ENCODE measurements at regions not wholly inside any gene's neighbourhood (a gene's known extent, or its start where the extent isn't known, plus 50 kb on each side); places are given as distances from the start of the nearest gene placed in this dataset.

DNA sequence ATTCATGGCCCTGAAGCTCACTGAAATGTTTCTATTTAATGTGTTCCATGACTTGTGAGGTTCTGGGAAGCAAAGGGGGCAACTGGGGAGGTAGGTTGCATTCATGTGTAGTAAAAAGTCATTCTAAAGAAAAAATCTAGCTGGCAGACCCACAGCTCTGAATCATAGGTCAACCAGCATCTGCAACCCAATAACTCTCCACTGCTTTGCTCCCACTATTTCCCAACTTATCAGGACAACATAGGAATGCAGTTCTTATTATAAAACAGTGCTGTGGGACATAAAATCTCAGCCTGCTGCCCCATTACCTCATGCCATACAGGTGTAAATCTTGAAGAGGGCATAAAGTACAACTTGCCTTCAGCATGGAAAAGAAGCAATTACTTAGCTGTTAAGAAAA is 576.1 kb upstream of the PTBP2 start:
- TF ChIP-seq, protein P1, sequence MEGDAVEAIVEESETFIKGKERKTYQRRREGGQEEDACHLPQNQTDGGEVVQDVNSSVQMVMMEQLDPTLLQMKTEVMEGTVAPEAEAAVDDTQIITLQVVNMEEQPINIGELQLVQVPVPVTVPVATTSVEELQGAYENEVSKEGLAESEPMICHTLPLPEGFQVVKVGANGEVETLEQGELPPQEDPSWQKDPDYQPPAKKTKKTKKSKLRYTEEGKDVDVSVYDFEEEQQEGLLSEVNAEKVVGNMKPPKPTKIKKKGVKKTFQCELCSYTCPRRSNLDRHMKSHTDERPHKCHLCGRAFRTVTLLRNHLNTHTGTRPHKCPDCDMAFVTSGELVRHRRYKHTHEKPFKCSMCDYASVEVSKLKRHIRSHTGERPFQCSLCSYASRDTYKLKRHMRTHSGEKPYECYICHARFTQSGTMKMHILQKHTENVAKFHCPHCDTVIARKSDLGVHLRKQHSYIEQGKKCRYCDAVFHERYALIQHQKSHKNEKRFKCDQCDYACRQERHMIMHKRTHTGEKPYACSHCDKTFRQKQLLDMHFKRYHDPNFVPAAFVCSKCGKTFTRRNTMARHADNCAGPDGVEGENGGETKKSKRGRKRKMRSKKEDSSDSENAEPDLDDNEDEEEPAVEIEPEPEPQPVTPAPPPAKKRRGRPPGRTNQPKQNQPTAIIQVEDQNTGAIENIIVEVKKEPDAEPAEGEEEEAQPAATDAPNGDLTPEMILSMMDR (tag by site-specific recombination; IDR thresholded peaks at IDR 0.05), result no peak
- TF ChIP-seq ZBTB8A (tag by site-specific recombination; IDR thresholded peaks at IDR 0.05) (no peak), ZNF121 (tag by site-specific recombination; IDR thresholded peaks at IDR 0.05) (no peak), ZNF133 (tag by site-specific recombination; IDR thresholded peaks at IDR 0.05) (no peak), ZNF529 (tag by site-specific recombination; IDR thresholded peaks at IDR 0.05; ENCODE audit: insufficient replicate concordance) (no peak), ZNF2 (tag by site-specific recombination; IDR thresholded peaks at IDR 0.05) (no peak), ZFP41 (tag by site-specific recombination; IDR thresholded peaks at IDR 0.05; ENCODE audit: borderline replicate concordance) (no peak), KLF16 (tag by site-specific recombination; IDR thresholded peaks at IDR 0.05) (no peak), ZNF654 (tag by site-specific recombination; IDR thresholded peaks at IDR 0.05; ENCODE audit: low read depth) (no peak), YY1 (tag by site-specific recombination; IDR thresholded peaks at IDR 0.05) (no peak), ZNF138 (tag by site-specific recombination; IDR thresholded peaks at IDR 0.05; ENCODE audit: borderline replicate concordance) (no peak), ZFP37 (tag by site-specific recombination; IDR thresholded peaks at IDR 0.05) (no peak)
- TF ChIP-seq, protein P2, sequence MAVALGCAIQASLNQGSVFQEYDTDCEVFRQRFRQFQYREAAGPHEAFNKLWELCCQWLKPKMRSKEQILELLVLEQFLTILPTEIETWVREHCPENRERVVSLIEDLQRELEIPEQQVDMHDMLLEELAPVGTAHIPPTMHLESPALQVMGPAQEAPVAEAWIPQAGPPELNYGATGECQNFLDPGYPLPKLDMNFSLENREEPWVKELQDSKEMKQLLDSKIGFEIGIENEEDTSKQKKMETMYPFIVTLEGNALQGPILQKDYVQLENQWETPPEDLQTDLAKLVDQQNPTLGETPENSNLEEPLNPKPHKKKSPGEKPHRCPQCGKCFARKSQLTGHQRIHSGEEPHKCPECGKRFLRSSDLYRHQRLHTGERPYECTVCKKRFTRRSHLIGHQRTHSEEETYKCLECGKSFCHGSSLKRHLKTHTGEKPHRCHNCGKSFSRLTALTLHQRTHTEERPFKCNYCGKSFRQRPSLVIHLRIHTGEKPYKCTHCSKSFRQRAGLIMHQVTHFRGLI (tag by site-specific recombination; IDR thresholded peaks at IDR 0.05), result no peak
- TF ChIP-seq, protein P3, sequence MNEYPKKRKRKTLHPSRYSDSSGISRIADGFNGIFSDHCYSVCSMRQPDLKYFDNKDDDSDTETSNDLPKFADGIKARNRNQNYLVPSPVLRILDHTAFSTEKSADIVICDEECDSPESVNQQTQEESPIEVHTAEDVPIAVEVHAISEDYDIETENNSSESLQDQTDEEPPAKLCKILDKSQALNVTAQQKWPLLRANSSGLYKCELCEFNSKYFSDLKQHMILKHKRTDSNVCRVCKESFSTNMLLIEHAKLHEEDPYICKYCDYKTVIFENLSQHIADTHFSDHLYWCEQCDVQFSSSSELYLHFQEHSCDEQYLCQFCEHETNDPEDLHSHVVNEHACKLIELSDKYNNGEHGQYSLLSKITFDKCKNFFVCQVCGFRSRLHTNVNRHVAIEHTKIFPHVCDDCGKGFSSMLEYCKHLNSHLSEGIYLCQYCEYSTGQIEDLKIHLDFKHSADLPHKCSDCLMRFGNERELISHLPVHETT (tag by site-specific recombination; IDR thresholded peaks at IDR 0.05), result no peak

Data from HEK293 (cell line).